ENCODE measurements at regions not wholly inside any gene's neighbourhood (a gene's known extent, or its start where the extent isn't known, plus 50 kb on each side); places are given as distances from the start of the nearest gene placed in this dataset.
"Not testable (repeated sequence)": the region's sequence is repeated elsewhere in the genome, so short reads cannot be mapped to it uniquely, and the experiment has no call there.

DNA sequence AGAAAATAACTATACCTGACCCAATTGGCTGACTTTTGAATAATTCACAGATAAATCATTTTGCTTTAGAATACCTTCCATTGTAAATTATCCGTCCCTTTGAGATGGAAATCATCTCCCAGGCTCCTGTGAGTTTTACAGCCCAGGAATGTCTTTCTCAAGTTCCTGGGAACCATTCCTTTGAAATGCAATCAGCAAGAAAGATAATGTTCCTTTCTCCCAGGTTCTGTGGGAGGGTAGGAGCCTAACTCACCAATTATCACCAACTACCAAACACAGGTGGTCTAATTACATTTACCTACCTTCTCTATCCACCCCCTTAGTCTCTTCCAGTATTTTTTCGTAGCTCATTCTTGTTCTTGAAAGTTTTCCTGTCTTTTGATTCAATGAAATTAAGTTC lies 1016.0 kb downstream of the SOCS6 start:
- no peaks in the 10 kb centered on the region for H3K4me1 Mint-ChIP-seq
- H3K27me3 Mint-ChIP-seq (ENCODE audit: low read depth), result peaks cover 9% of the 10 kb centered on the region
- no peak overlapping the region for H3K27ac Mint-ChIP-seq
- H3K36me3 Mint-ChIP-seq, result no peaks in the 10 kb centered on the region
- H3K4me3 Mint-ChIP-seq, result no peak overlapping the region
- H3K9me3 Mint-ChIP-seq, result no peaks in the 10 kb centered on the region
- TF ChIP-seq, protein P1, sequence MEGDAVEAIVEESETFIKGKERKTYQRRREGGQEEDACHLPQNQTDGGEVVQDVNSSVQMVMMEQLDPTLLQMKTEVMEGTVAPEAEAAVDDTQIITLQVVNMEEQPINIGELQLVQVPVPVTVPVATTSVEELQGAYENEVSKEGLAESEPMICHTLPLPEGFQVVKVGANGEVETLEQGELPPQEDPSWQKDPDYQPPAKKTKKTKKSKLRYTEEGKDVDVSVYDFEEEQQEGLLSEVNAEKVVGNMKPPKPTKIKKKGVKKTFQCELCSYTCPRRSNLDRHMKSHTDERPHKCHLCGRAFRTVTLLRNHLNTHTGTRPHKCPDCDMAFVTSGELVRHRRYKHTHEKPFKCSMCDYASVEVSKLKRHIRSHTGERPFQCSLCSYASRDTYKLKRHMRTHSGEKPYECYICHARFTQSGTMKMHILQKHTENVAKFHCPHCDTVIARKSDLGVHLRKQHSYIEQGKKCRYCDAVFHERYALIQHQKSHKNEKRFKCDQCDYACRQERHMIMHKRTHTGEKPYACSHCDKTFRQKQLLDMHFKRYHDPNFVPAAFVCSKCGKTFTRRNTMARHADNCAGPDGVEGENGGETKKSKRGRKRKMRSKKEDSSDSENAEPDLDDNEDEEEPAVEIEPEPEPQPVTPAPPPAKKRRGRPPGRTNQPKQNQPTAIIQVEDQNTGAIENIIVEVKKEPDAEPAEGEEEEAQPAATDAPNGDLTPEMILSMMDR (IDR thresholded peaks at IDR 0.05; ENCODE audit: unreplicated experiment), result no peak
- DNase-seq (ENCODE audit: low spot score in 2 of 2, unreplicated experiment in 2 of 2), result no peak

DNA sequence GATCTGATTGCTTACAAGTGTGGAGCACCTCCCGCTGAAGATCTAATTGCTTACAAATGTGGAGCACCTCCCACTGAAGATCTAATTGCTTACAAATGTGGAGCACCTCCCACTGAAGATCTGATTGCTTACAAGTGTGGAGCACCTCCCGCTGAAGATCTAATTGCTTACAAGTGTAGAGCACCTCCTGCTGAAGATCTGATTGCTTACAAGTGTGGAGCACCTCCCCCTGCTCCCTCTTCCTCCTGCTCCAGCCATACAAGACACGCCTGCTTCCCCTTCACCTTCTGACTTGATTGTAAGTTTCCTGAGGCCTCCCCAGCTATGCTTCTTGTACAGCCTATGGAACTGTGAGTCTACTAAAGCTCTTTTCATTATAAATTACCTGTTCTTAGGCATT lies 1014.9 kb downstream of the SOCS6 start:
- H3K4me3 Mint-ChIP-seq; H3K4me1 Mint-ChIP-seq; H3K36me3 Mint-ChIP-seq; H3K27ac Mint-ChIP-seq; H3K9me3 Mint-ChIP-seq; H3K27me3 Mint-ChIP-seq (ENCODE audit: low read depth); DNase-seq (ENCODE audit: low spot score in 2 of 2, unreplicated experiment in 2 of 2): not testable (repeated sequence)

DNA sequence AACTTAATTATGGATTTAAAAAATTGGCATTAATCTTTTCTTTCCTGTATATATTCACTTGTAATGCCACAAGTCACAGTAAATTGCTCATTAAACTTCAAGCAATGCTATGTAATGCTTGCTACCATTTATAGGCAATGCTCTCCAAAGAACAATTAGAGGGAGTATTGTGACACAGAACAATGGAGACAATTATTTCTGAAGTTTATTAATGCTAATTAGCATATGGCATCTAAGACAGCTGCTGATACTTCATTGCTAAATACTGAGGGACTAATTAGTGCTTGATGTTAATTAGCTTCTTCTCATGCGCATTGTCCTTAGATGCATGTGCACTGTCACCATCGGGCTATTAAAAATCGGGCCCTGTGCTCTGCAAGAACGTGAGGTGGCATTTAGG lies 1012.8 kb downstream of the SOCS6 start:
- Mint-ChIP-seq H3K4me1 (no peaks in the 10 kb centered on the region), H3K27me3 (ENCODE audit: low read depth) (peaks cover 9% of the 10 kb centered on the region), H3K9me3 (no peaks in the 10 kb centered on the region), H3K27ac (no peak overlapping the region), H3K36me3 (no peaks in the 10 kb centered on the region), H3K4me3 (no peak overlapping the region)
- no peak for DNase-seq (ENCODE audit: low spot score in 2 of 2, unreplicated experiment in 2 of 2)
- TF ChIP-seq, protein P1 (IDR thresholded peaks at IDR 0.05; ENCODE audit: unreplicated experiment), result no peak

DNA sequence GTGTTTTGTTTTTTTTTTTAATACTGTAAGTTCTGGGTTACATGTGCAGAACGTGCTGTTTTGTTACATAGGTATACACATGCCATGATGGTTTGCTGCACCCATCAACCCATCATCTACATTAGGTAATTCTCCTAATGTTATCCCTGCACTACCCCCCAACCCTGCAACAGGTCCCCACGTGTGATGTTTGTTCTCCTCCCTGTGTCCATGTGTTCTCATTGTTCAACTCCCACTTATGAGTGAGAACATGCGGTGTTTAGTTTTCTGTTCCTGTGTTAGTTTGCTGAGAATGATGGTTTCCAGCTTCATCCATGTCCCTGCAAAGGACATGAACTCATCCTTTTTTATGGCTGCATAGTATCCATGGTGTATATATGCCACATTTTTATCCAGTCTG lies 1005.4 kb downstream of the SOCS6 start:
- not testable (repeated sequence) for H3K27me3 Mint-ChIP-seq (ENCODE audit: low read depth); H3K27ac Mint-ChIP-seq; H3K9me3 Mint-ChIP-seq; H3K4me1 Mint-ChIP-seq; H3K36me3 Mint-ChIP-seq; DNase-seq (ENCODE audit: low spot score in 2 of 2, unreplicated experiment in 2 of 2); H3K4me3 Mint-ChIP-seq

DNA sequence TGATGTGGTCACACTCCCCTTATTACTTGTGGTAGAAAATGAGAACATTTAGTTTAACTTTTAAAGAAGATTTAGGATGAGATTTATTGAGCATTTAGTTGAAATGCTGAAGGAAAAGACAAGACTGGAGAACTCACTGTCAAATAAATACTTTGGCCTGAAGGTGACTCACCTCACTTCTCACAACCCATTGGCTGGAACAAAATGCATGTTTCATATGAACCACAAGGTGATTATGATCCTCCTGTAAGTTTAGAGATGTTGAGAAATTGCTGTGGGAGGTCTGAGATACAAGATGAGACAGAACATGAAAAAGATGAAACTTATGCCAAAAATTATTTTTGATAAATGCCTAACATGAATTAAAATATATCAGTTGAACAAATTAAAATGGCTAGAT lies 1004.5 kb downstream of the SOCS6 start:
- TF ChIP-seq, protein P1 (IDR thresholded peaks at IDR 0.05; ENCODE audit: unreplicated experiment), result no peak
- no peak for DNase-seq (ENCODE audit: low spot score in 2 of 2, unreplicated experiment in 2 of 2)
- Mint-ChIP-seq H3K27me3 (ENCODE audit: low read depth) (no peaks in the 10 kb centered on the region), H3K4me3 (no peak overlapping the region), H3K36me3 (no peaks in the 10 kb centered on the region), H3K9me3 (no peaks in the 10 kb centered on the region), H3K4me1 (no peaks in the 10 kb centered on the region), H3K27ac (no peak overlapping the region)

DNA sequence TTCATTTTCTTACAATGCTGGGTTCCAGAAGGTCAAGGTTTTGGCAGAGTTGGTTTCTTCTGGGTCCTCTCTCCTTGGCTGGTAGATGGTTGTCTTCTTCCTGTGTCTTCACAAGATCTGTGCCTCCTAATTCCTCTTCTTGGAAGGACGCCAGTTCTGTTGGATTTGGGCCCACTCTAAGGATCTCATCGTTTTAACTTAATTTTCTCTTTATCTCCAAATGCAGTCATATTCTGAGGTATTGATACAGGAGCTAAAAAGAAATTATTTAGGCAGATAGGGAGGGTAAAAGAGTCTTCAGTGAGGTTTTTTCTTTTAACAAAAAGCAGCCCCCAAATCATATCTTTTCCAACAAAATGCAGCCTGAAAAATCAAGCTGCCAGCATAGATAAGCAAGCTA lies 998.4 kb downstream of the SOCS6 start:
- H3K36me3 Mint-ChIP-seq, result no peaks in the 10 kb centered on the region

More for the DNA sequence above, 998.4 kb downstream of the SOCS6 start:
- DNase-seq (ENCODE audit: low spot score in 2 of 2, unreplicated experiment in 2 of 2), result no peak
- Mint-ChIP-seq H3K4me3 (no peak overlapping the region), H3K27me3 (ENCODE audit: low read depth) (no peaks in the 10 kb centered on the region), H3K4me1 (no peaks in the 10 kb centered on the region), H3K27ac (no peak overlapping the region), H3K9me3 (peaks cover 3% of the 10 kb centered on the region)
- TF ChIP-seq, protein P1 (IDR thresholded peaks at IDR 0.05; ENCODE audit: unreplicated experiment), result no peak
